HG03378 (cell line): ENCODE measurements at regions not wholly inside any gene's neighbourhood (a gene's known extent, or its start where the extent isn't known, plus 50 kb on each side); places are given as distances from the start of the nearest gene placed in this dataset.
A peak's percentile ranks its signal among the peaks of the same experiment; 100 is the strongest.
"Not testable (repeated sequence)": the region's sequence is repeated elsewhere in the genome, so short reads cannot be mapped to it uniquely, and the experiment has no call there.

ENCODE experiments used
- ATAC-seq: cut with Tn5 transposase; IDR thresholded peaks from one replicate; pipeline ENCODE4 v1.9.1; 2021; ENCODE audit warnings: mild to moderate bottlenecking, moderate library complexity; ENCODE audit not compliant: unreplicated experiment

- ATAC-seq, result no peak
Observed at GRCh38 chr6:37078814-37079213, 73.4 kb downstream of the FGD2 start.

DNA sequence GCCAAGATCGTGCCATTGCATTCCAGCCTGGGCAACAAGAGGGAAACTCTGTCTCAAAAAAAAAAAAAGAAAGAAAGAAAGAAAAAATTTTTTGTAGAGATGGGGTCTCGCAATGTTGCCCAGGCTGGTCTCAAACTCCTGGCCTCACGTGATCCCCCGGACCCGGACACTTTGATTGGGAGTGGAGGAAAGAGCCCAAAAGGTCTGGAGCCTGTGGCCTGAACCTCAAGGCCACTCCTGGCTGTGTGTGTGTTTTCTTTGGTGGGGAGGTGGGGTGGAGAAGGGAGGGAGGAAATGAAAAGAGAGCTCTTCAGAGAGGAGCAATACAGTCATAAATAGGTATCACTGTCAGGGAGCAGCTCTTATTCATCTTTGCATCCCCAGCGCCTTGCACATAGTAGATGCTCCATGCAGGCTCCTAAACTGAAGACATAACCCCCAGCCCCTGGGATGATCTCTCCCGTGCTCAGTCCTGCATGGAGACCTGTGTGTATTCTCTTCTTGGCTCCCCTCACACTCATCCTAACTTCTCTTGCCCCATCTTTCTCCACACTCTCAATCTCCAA is 75.7 kb downstream of the FGD2 start:
- ATAC-seq, result no peak

DNA sequence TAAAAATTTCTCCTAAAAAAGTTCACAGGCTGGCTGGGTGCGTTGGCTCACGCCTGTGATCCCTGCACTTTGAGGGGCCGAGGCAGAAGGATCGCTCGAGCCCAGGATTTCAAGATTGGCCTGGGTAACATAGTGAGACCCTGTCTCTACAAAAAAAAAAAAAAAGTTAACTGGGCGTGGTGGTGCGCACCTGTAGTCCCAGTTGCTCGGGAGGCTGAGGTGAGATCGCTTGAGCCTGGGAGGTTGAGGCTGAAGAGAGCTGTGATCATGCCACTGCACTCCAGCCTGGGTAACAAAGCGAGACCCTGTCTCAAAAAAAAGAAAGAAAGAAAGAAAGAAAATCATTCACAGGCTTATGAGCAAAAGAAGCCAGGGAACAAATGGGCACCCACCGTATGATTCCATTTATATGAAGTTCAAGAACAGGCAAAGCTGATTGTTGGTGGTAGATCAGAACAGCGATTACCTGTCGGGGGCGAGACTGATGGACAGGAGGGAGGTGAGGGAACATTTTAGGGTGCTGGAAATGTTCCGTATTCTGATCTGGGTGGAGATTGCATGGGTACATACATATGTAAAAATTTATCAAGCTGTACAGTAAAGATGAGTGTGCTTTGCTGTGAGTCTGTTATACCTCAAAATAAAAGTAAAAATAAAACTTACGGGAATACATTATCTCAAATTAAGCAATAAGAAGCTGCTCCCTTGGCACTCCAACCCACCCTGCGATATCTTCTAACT is 77.1 kb downstream of the FGD2 start:
- ATAC-seq, result no peak

- ATAC-seq, result no peak
Observed at GRCh38 chr6:37083243-37084138, 78.0 kb downstream of the FGD2 start.

DNA sequence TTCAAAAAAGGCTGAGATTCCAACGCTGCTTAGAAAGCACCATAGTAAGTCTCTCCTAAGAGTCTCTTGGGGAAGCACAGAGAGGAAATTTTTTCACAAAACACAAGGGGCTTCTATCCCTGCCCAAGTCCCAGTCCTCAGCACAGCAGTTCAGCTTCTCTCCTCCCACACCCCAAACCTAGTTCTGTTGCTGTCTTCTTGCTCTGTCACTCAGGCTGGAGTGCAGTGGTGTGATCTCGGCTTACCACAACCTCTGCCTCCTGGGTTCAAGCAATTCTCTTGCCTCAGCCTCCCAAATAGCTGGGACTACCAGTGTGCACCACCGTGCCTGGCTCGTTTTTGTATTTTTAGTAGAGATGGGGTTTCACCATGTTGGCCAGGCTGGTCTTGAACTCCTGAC is 79.2 kb downstream of the FGD2 start:
- not testable (repeated sequence) for ATAC-seq

GRCh38 chr6:37085198-37085597 is 79.7 kb downstream of the FGD2 start:
- ATAC-seq, result no peak

DNA sequence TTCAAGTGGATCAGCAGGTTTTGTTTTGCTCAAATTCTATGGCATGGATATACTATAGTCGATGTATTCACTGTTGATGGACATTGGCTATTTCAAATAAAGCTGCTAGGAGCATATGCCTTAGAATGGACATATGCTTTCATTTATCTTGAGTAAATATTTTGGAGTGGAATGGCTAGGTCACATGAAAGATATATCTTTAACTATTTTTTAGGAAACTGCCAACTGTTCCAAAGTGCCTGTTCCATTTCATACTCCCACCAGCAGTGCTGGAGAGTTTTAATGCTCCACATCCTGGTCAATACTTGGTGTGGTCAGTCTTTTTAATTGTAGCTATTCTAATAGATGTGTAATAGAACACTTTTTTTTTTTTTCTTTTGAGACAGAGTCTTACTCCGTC is 81.1 kb upstream of the PIM1 start:
- ATAC-seq, result no peak

DNA sequence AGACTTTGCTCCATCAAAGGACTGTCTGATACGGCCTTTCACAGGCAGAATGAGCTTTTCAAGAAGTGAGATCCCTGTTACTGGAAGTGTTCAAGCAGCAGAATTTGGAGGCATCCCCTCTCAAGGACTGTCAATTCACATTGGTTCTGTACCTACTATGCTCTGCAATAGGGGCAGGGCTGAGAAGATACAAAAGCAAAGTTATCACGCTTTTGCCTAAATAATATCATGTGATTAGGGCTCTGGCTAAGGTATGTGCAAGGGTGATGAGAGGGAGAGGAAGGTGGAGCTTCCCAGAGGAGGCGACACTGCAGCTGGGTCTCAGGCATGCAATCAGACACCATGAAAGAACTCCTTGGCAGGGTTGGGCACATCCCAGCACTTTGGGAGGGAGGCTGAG is 80.2 kb upstream of the PIM1 start:
- no peak for ATAC-seq

DNA sequence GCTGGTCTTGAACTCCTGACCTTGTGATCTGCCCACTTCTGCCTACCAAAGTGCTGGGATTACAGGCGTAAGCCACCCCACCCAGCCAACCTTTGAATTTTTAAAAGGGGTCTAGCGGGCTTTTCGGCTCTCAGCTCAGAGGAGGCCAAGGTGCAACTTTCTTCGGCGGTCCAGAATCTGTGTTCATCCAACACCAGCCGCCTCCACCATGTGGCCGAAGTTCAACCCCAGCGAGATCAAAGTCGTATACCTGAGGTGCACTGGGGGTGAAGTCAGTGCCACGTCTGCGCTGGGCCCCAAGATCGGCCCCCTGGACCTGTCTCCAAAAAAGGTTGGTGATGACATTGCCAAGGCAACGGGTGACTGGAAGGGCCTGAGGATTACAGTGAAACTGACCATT is 78.8 kb upstream of the PIM1 start:
- ATAC-seq, result not testable (repeated sequence)

DNA sequence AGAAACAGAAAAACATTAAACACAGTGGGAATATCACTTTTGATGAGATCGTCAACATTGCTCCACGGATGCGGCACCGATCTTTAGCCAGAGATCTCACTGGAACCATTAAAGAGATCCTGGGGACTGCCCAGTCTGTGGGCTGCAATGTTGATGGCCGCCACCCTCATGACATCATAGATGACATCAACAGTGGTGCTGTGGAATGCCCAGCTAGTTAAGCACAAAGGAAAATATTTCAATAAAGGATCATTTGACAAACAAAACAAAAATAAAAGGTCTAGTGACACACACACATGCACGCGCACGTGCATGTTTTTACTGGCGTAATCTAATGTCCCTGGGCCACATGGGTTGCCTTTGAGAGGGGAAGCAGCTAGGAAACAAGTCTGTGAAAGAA is 78.4 kb upstream of the PIM1 start:
- ATAC-seq, result not testable (repeated sequence)

DNA sequence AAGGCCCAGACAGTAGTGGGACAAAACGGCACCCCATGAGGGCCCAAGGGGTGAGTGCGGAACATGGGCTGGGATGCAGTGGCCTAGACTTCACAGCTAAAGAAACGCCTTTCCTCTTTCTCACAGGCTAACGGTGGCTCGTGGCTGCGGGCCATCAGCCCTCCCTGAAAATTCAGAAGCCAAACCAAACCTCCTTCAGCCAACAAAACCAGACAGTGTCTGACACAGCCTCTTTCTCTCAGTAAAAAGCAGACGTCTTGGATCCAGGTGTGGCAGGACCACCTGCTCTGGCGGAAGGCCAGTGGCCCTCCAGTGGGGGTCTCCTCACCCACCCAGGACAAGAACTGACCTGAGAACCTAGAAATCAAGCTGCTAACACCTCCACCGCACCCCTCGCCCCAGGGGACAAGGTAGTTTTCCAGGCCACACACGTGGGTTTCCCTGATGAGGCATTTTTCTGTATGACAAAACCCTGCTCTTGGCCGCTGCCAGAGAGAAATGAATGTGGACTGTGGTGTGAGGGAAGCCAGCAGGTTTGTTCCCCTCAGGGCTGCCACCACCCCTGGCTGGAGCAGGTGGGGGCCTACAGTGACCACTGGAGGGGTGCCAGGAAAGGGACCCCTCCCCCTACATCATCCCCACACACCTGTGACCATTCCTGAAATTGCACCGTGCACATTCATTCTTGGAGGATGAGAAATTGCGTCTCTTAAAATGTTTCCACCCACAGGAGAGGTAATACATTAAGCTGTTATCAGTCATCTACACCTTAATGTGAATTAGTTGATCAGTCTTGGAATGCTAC is 76.8 kb upstream of the PIM1 start:
- ATAC-seq, result no peak

GRCh38 chr6:37093728-37094069 is 76.3 kb upstream of the PIM1 start:
- ATAC-seq, result no peak

DNA sequence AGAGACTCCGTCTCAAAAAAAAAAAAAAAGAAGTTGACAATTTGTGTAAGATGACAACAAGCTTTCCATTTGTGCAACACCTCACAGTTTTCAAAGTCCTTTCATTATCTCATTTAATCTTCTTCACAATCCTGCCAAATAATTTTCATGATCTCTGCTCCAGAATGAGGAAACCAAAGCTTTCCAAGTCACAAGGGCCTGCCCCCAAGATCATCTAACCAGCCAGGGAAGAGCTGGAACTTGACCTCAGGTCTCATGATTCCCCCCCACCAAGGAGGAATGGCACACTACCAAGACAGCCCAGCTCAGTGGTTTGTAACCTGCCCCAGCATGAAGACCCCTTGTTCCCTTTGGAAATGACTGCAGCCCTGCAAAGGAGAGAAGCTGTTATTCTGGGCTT is 74.0 kb upstream of the PIM1 start:
- ATAC-seq, result no peak

- no peak for ATAC-seq
Observed at GRCh38 chr6:37097335-37097734, 72.6 kb upstream of the PIM1 start.

DNA sequence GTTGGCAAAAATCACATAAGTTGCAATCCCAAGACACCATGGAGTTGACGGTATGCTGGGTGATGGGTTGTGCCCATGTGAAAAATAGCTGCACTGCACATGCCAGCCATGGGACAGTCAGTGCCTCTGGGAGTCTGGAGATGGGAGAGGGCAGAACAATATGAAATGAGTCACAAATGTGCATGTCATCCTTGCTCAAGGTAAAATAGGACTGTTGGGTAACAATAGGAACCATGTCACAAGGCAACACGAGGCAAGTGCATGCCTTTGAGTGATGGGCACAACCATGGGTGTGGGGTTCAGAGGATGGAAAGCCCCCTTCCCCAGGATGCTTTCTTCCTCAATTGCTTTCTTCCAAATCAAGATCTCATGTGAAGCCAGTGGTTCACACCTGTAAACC is 70.5 kb upstream of the PIM1 start:
- no peak for ATAC-seq

GRCh38 chr6:37100745-37101144 is 69.2 kb upstream of the PIM1 start:
- ATAC-seq, result no peak

DNA sequence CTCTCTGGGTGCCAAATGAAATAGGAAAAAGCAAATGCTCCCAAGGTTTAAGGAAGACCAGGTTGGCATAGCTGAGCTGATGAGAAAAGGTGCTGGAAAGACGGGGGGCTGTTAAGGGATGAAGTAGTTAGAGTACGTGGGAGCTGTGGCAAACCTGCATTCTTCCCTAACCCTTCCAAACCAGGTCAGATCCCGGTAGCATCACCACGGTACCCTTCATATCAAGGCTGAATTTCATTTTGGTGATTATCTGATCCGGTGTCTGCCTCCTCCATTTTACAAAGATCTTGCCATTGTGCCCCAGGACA is 68.0 kb upstream of the PIM1 start:
- no peak for ATAC-seq

DNA sequence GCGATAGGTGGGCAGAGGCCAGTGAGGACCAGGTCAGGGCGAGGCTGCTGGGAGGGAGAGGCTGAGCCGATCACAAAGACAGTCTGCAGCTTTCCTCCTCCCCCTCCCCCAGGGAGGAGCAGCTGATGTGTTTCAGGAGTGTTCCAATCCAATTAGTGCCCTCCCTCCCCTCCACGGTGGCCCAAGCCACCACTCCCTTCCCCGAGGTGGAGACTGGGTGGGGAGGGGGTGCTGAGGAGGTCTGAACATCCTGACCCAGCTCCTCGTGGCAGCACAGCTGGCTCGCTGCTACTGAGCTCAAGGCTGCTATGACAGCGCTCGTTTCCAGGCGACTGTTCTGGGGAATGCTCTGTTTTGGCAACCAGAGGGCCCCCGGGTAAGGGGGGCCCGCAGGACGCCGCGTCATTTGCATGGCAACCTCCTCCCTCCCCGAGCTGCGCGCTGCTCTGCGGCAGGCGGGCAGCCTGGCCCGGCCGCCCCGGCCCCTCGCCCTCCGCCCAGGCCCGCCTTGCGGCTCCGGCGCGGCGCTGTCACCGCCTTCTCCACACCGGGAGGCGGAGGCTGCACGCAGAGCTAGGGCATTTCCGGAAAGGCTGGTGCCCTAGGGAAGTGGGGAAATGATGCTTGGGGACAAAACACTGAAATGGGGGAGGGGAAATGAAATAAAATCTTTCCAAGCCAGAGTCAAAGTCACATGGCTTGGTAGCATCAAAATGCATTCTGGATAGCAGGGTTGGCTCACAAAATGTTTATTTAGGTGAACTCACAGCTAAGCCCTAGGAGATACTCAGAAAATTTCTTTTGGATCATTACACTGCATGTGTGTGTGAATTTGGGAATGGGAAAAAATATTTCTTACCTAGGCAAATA is 67.4 kb upstream of the PIM1 start:
- peak; percentile 73 for ATAC-seq

DNA sequence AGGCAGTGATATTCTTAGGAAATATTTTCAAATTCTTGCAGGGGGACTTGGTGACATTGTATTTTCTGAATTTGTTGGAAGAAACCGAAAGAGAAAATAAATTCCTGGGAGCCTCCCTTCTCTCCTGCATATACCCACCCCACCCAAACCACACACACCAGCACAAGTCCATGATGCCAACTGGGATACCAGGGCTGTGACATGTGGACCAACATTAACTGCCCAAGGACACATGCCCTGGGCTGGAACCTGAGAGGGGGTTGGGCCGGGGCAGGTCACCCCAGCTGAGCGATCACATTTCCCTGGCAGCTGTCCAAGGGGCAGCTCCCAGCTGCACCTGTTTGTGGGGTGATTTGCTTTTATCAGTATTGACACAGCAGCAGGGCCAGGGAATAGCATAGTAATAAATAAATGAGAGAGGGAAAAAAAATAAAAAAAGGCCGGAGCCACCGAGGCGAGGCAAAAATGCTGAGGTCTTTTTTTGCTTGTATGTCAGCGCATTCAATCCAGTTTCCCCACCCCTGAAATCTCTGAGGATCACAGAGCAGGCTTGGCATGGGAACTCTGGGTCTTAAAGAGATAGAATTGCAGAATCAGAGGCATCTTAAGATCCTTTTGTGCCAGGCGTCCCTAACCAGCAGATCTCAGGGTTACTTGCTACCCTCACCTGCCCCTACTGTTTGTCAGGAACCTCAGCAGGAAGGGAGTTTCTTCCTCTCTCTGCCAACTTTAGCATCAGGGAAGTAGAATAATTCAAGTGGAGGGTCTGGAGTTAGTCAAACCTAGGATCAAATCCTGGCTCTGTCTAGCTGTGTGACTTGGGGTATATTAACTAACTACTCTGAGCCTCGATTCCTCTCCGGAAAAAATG is 66.5 kb upstream of the PIM1 start:
- ATAC-seq, result no peak

DNA sequence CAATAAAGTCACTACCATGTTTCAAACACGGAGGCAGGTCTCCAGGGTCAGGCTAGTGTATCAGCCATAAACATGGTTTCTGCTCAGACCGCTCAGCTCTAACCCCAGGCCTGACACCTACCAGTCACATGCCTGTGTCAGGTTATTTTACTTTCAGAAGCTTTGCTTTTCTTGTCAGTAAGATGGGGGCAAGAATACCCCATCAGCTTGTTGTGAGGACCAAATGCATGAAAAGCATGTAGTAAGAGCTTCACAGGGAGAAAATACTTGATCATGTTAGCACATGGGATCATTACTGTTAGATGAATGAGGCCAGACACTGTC is 65.2 kb upstream of the PIM1 start:
- ATAC-seq, result no peak
